ENCODE measurements at regions not wholly inside any gene's neighbourhood (a gene's known extent, or its start where the extent isn't known, plus 50 kb on each side); places are given as distances from the start of the nearest gene placed in this dataset.

GRCh38 chr1:164498792-164499191 lies 60.2 kb upstream of the PBX1 start:
- H3K4me1 ChIP-seq = no peaks in the 10 kb centered on the region
- WGBS, 5 donors = 64 to 79% (median 69%) methylated on average over 2 of the region's 2 CpGs
- H3K4me3 ChIP-seq = no peak overlapping the region
- TF ChIP-seq EP300 (IDR thresholded peaks at IDR 0.05) = no peak
- TF ChIP-seq CTCF (IDR thresholded peaks at IDR 0.05) = no peak
- TF ChIP-seq POLR2A (IDR thresholded peaks at IDR 0.05) = no peak
- no peak for TF ChIP-seq POLR2AphosphoS5 (IDR thresholded peaks at IDR 0.05)
- H3K27me3 ChIP-seq = no peaks in the 10 kb centered on the region
- no peaks in the 10 kb centered on the region for H3K36me3 ChIP-seq
- H3K27ac ChIP-seq = no peak overlapping the region
- H3K9me3 ChIP-seq = peaks cover 0 to 14% (median 2%) of the 10 kb centered on the region in 4 donors
- intact Hi-C loops (cut with DNase I; ENCODE audit: low total_unique reads) = no loop called here
- DNase-seq = no peak

- Histone ChIP-seq H3K9me3 (peaks cover 0 to 14% (median 2%) of the 10 kb centered on the region in 4 donors), H3K36me3 (no peaks in the 10 kb centered on the region), H3K27ac (no peak overlapping the region), H3K4me1 (no peaks in the 10 kb centered on the region), H3K27me3 (no peaks in the 10 kb centered on the region), H3K4me3 (no peak overlapping the region)
- WGBS, 5 donors = 71 to 88% (median 80%) methylated on average over 1 of the region's 1 CpG
- TF ChIP-seq POLR2A (IDR thresholded peaks at IDR 0.05) (no peak), CTCF (IDR thresholded peaks at IDR 0.05) (no peak), POLR2AphosphoS5 (IDR thresholded peaks at IDR 0.05) (no peak), EP300 (IDR thresholded peaks at IDR 0.05) (no peak)
- intact Hi-C loops (cut with DNase I; ENCODE audit: low total_unique reads) = no loop called here
- no peak for DNase-seq
These were observed 54.2 kb upstream of the PBX1 start for GRCh38 chr1:164504749-164505148.

Small RNA genes lying in the stretch of these regions (small RNA-seq; reads per million reads assigned to genes)
- gene RF00012 (0 reads per million in 4 donors), gene RNA5SP62 (0 reads per million in 4 donors), gene RNA5SP63 (0 reads per million in 4 donors), gene RNU5F-6P (0 reads per million in 4 donors)
